ENCODE measurements at regions not wholly inside any gene's neighbourhood (a gene's known extent, or its start where the extent isn't known, plus 50 kb on each side); places are given as distances from the start of the nearest gene placed in this dataset.

GRCh38 chr1:93801471-93801870, 77.5 kb downstream of the DNTTIP2 start:
- no peaks in the 10 kb centered on the region for H3K36me3 ChIP-seq (ENCODE audit: control insufficient read depth, insufficient read depth, low read length)
- WGBS (ENCODE audit: insufficient coverage, low lambda C conversion rate) = no CpG with 5 or more reads among the region's 5 CpGs
- no peak for DNase-seq

GRCh38 chr1:93800856-93801255, 78.2 kb downstream of the DNTTIP2 start:
- Histone ChIP-seq H3K27ac (ENCODE audit: low read length) (no peak overlapping the region), H3K4me3 (ENCODE audit: low read length) (no peak overlapping the region), H3K9me3 (ENCODE audit: control insufficient read depth, low read depth, low read length) (no peaks in the 10 kb centered on the region), H3K4me1 (ENCODE audit: control insufficient read depth, insufficient read depth, low read length) (peaks cover 3% of the 10 kb centered on the region), H3K27me3 (ENCODE audit: control insufficient read depth, insufficient read depth, low read length) (no peaks in the 10 kb centered on the region), H3K36me3 (ENCODE audit: control insufficient read depth, insufficient read depth, low read length) (no peaks in the 10 kb centered on the region)
- DNase-seq = no peak
- 68% methylated on average over 2 of the region's 5 CpGs for WGBS (ENCODE audit: insufficient coverage, low lambda C conversion rate)

More at GRCh38 chr1:93801471-93801870, 77.5 kb downstream of the DNTTIP2 start:
- Histone ChIP-seq H3K4me1 (ENCODE audit: control insufficient read depth, insufficient read depth, low read length) (peaks cover 3% of the 10 kb centered on the region), H3K9me3 (ENCODE audit: control insufficient read depth, low read depth, low read length) (no peaks in the 10 kb centered on the region), H3K4me3 (ENCODE audit: low read length) (no peak overlapping the region), H3K27ac (ENCODE audit: low read length) (no peak overlapping the region), H3K27me3 (ENCODE audit: control insufficient read depth, insufficient read depth, low read length) (no peaks in the 10 kb centered on the region)

GRCh38 chr1:93798291-93798690, 80.7 kb downstream of the DNTTIP2 start:
- Histone ChIP-seq H3K9me3 (ENCODE audit: control insufficient read depth, low read depth, low read length) (no peaks in the 10 kb centered on the region), H3K4me1 (ENCODE audit: control insufficient read depth, insufficient read depth, low read length) (no peaks in the 10 kb centered on the region), H3K27ac (ENCODE audit: low read length) (no peak overlapping the region), H3K36me3 (ENCODE audit: control insufficient read depth, insufficient read depth, low read length) (no peaks in the 10 kb centered on the region), H3K4me3 (ENCODE audit: low read length) (no peak overlapping the region), H3K27me3 (ENCODE audit: control insufficient read depth, insufficient read depth, low read length) (no peaks in the 10 kb centered on the region)
- no peak for DNase-seq
- no CpG with 5 or more reads among the region's 1 CpG for WGBS (ENCODE audit: insufficient coverage, low lambda C conversion rate)

- no peaks in the 10 kb centered on the region for H3K9me3 ChIP-seq (ENCODE audit: control insufficient read depth, low read depth, low read length)
- H3K27ac ChIP-seq (ENCODE audit: low read length) = no peak overlapping the region
- no peak overlapping the region for H3K4me3 ChIP-seq (ENCODE audit: low read length)
- no peaks in the 10 kb centered on the region for H3K27me3 ChIP-seq (ENCODE audit: control insufficient read depth, insufficient read depth, low read length)
- no peak for DNase-seq
- H3K4me1 ChIP-seq (ENCODE audit: control insufficient read depth, insufficient read depth, low read length) = no peaks in the 10 kb centered on the region
- no peaks in the 10 kb centered on the region for H3K36me3 ChIP-seq (ENCODE audit: control insufficient read depth, insufficient read depth, low read length)
- WGBS (ENCODE audit: insufficient coverage, low lambda C conversion rate) = 80% methylated on average over 2 of the region's 3 CpGs
Observed at GRCh38 chr1:93784538-93784937, 94.5 kb downstream of the DNTTIP2 start.

- Histone ChIP-seq H3K9me3 (ENCODE audit: control insufficient read depth, low read depth, low read length) (no peaks in the 10 kb centered on the region), H3K27ac (ENCODE audit: low read length) (no peak overlapping the region), H3K36me3 (ENCODE audit: control insufficient read depth, insufficient read depth, low read length) (no peaks in the 10 kb centered on the region), H3K4me3 (ENCODE audit: low read length) (no peak overlapping the region), H3K27me3 (ENCODE audit: control insufficient read depth, insufficient read depth, low read length) (no peaks in the 10 kb centered on the region), H3K4me1 (ENCODE audit: control insufficient read depth, insufficient read depth, low read length) (no peaks in the 10 kb centered on the region)
- no CpG with 5 or more reads among the region's 2 CpGs for WGBS (ENCODE audit: insufficient coverage, low lambda C conversion rate)
- no peak for DNase-seq
Observed at GRCh38 chr1:93783876-93784275, 95.1 kb downstream of the DNTTIP2 start.

GRCh38 chr1:93779540-93780165, 98.0 kb upstream of the BCAR3 start:
- Histone ChIP-seq H3K4me3 (ENCODE audit: low read length) (no peak overlapping the region), H3K4me1 (ENCODE audit: control insufficient read depth, insufficient read depth, low read length) (no peaks in the 10 kb centered on the region), H3K9me3 (ENCODE audit: control insufficient read depth, low read depth, low read length) (no peaks in the 10 kb centered on the region), H3K36me3 (ENCODE audit: control insufficient read depth, insufficient read depth, low read length) (no peaks in the 10 kb centered on the region), H3K27me3 (ENCODE audit: control insufficient read depth, insufficient read depth, low read length) (no peaks in the 10 kb centered on the region), H3K27ac (ENCODE audit: low read length) (no peak overlapping the region)
- DNase-seq = no peak
- WGBS (ENCODE audit: insufficient coverage, low lambda C conversion rate) = 80% methylated on average over 1 of the region's 4 CpGs

- Histone ChIP-seq H3K9me3 (ENCODE audit: control insufficient read depth, low read depth, low read length) (no peaks in the 10 kb centered on the region), H3K27me3 (ENCODE audit: control insufficient read depth, insufficient read depth, low read length) (no peaks in the 10 kb centered on the region), H3K4me3 (ENCODE audit: low read length) (no peak overlapping the region), H3K36me3 (ENCODE audit: control insufficient read depth, insufficient read depth, low read length) (no peaks in the 10 kb centered on the region), H3K4me1 (ENCODE audit: control insufficient read depth, insufficient read depth, low read length) (no peaks in the 10 kb centered on the region), H3K27ac (ENCODE audit: low read length) (no peak overlapping the region)
- no peak for DNase-seq
- no CpG with 5 or more reads among the region's 2 CpGs for WGBS (ENCODE audit: insufficient coverage, low lambda C conversion rate)
Observed at GRCh38 chr1:93778457-93778856, 96.8 kb upstream of the BCAR3 start.

- 80% methylated on average over 1 of the region's 2 CpGs for WGBS (ENCODE audit: insufficient coverage, low lambda C conversion rate)
- no peaks in the 10 kb centered on the region for H3K36me3 ChIP-seq (ENCODE audit: control insufficient read depth, insufficient read depth, low read length)
Observed at GRCh38 chr1:93777255-93777654, 95.6 kb upstream of the BCAR3 start.

GRCh38 chr1:93776728-93777127, 95.1 kb upstream of the BCAR3 start:
- Histone ChIP-seq H3K4me1 (ENCODE audit: control insufficient read depth, insufficient read depth, low read length) (no peaks in the 10 kb centered on the region), H3K4me3 (ENCODE audit: low read length) (no peak overlapping the region), H3K27me3 (ENCODE audit: control insufficient read depth, insufficient read depth, low read length) (no peaks in the 10 kb centered on the region), H3K9me3 (ENCODE audit: control insufficient read depth, low read depth, low read length) (no peaks in the 10 kb centered on the region), H3K36me3 (ENCODE audit: control insufficient read depth, insufficient read depth, low read length) (no peaks in the 10 kb centered on the region), H3K27ac (ENCODE audit: low read length) (no peak overlapping the region)
- WGBS (ENCODE audit: insufficient coverage, low lambda C conversion rate) = no CpG with 5 or more reads among the region's 3 CpGs
- no peak for DNase-seq

More at GRCh38 chr1:93777255-93777654, 95.6 kb upstream of the BCAR3 start:
- Histone ChIP-seq H3K27ac (ENCODE audit: low read length) (no peak overlapping the region), H3K9me3 (ENCODE audit: control insufficient read depth, low read depth, low read length) (no peaks in the 10 kb centered on the region), H3K4me1 (ENCODE audit: control insufficient read depth, insufficient read depth, low read length) (no peaks in the 10 kb centered on the region), H3K27me3 (ENCODE audit: control insufficient read depth, insufficient read depth, low read length) (no peaks in the 10 kb centered on the region), H3K4me3 (ENCODE audit: low read length) (no peak overlapping the region)
- DNase-seq = no peak

GRCh38 chr1:93775224-93775623, 93.6 kb upstream of the BCAR3 start:
- no peaks in the 10 kb centered on the region for H3K9me3 ChIP-seq (ENCODE audit: control insufficient read depth, low read depth, low read length)

GRCh38 chr1:93774707-93775106, 93.1 kb upstream of the BCAR3 start:
- H3K9me3 ChIP-seq (ENCODE audit: control insufficient read depth, low read depth, low read length) = no peaks in the 10 kb centered on the region
- H3K36me3 ChIP-seq (ENCODE audit: control insufficient read depth, insufficient read depth, low read length) = no peaks in the 10 kb centered on the region
- H3K4me3 ChIP-seq (ENCODE audit: low read length) = no peak overlapping the region
- DNase-seq = no peak
- peaks cover 7% of the 10 kb centered on the region for H3K4me1 ChIP-seq (ENCODE audit: control insufficient read depth, insufficient read depth, low read length)
- no peaks in the 10 kb centered on the region for H3K27me3 ChIP-seq (ENCODE audit: control insufficient read depth, insufficient read depth, low read length)
- H3K27ac ChIP-seq (ENCODE audit: low read length) = no peak overlapping the region

More at GRCh38 chr1:93775224-93775623, 93.6 kb upstream of the BCAR3 start:
- Histone ChIP-seq H3K4me3 (ENCODE audit: low read length) (no peak overlapping the region), H3K4me1 (ENCODE audit: control insufficient read depth, insufficient read depth, low read length) (peaks cover 2% of the 10 kb centered on the region), H3K27ac (ENCODE audit: low read length) (no peak overlapping the region), H3K36me3 (ENCODE audit: control insufficient read depth, insufficient read depth, low read length) (no peaks in the 10 kb centered on the region), H3K27me3 (ENCODE audit: control insufficient read depth, insufficient read depth, low read length) (no peaks in the 10 kb centered on the region)
- no CpG with 5 or more reads among the region's 6 CpGs for WGBS (ENCODE audit: insufficient coverage, low lambda C conversion rate)
- no peak for DNase-seq
